ENCODE measurements at regions not wholly inside any gene's neighbourhood (a gene's known extent, or its start where the extent isn't known, plus 50 kb on each side); places are given as distances from the start of the nearest gene placed in this dataset.
"Not testable (repeated sequence)": the region's sequence is repeated elsewhere in the genome, so short reads cannot be mapped to it uniquely, and the experiment has no call there.

- no peak for DNase-seq
These were observed 347.7 kb upstream of the MAP2 start for GRCh38 chr2:209076151-209076550.

- no peak for DNase-seq
These were observed 337.1 kb upstream of the MAP2 start for GRCh38 chr2:209086761-209087160.

- DNase-seq, result no peak
These were observed 332.8 kb upstream of the MAP2 start for GRCh38 chr2:209091056-209091455.

- no peak for DNase-seq
These were observed 329.6 kb upstream of the MAP2 start for GRCh38 chr2:209094221-209094620.

- no peak for DNase-seq
These were observed 328.4 kb upstream of the MAP2 start for GRCh38 chr2:209095432-209095831.

GRCh38 chr2:209097168-209097567, 326.7 kb upstream of the MAP2 start:
- no peak for DNase-seq

GRCh38 chr2:209102319-209102718, 321.5 kb upstream of the MAP2 start:
- DNase-seq, result no peak

GRCh38 chr2:209113026-209113425, 310.8 kb upstream of the MAP2 start:
- no peak for DNase-seq

GRCh38 chr2:209114588-209115240, 309.1 kb upstream of the MAP2 start:
- DNase-seq, result no peak

GRCh38 chr2:209121691-209122090, 302.2 kb upstream of the MAP2 start:
- DNase-seq, result no peak

GRCh38 chr2:209125291-209125690, 298.6 kb upstream of the MAP2 start:
- no peak for DNase-seq

- DNase-seq, result no peak
These were observed 285.8 kb upstream of the MAP2 start for GRCh38 chr2:209138079-209138478.

GRCh38 chr2:209141142-209141541, 282.7 kb upstream of the MAP2 start:
- no peak for DNase-seq

GRCh38 chr2:209141818-209142217, 282.0 kb upstream of the MAP2 start:
- no peak for DNase-seq

GRCh38 chr2:209145220-209145691, 278.6 kb upstream of the MAP2 start:
- not testable (repeated sequence) for DNase-seq

GRCh38 chr2:209145941-209146681, 277.7 kb upstream of the MAP2 start:
- DNase-seq, result no peak

- no peak for DNase-seq
These were observed 277.0 kb upstream of the MAP2 start for GRCh38 chr2:209146682-209147320.

GRCh38 chr2:209147981-209148380, 275.9 kb upstream of the MAP2 start:
- DNase-seq, result no peak

GRCh38 chr2:209160800-209161588, 262.9 kb upstream of the MAP2 start:
- DNase-seq, result no peak

GRCh38 chr2:209162129-209162528, 261.7 kb upstream of the MAP2 start:
- no peak for DNase-seq

GRCh38 chr2:209181984-209182383, 241.9 kb upstream of the MAP2 start:
- no peak for DNase-seq

- not testable (repeated sequence) for DNase-seq
These were observed 237.0 kb upstream of the MAP2 start for GRCh38 chr2:209186886-209187285.

- no peak for DNase-seq
These were observed 234.0 kb upstream of the MAP2 start for GRCh38 chr2:209189893-209190292.

All from dermis blood vessel endothelial cell (primary cell).